SK-N-SH (cell line): ENCODE measurements at regions not wholly inside any gene's neighbourhood (a gene's known extent, or its start where the extent isn't known, plus 50 kb on each side); places are given as distances from the start of the nearest gene placed in this dataset.

Source experiments
- CTCF ChIA-PET: fragments of 300-600, 350-600 bp; formaldehyde crosslinking; extraction: SDS; loops from one replicate; lab custom pipeline; 2021; lab: Yijun Ruan, JAX
- POLR2A ChIA-PET: fragments of 350-600 bp; sonication (Branson Sonifier 250); formaldehyde crosslinking; extraction: SDS; loops from one replicate; lab custom pipeline; 2020; ENCODE audit warnings: antibody characterized with exemption, inconsistent platforms; lab: Yijun Ruan, JAX
- DNase-seq: peaks from one replicate; pipeline ENCODE4 v3.0.0; 2012
- H2AFZ ChIP-seq: fragments of 200-600 bp; sonication (generic); 2 replicates; pipeline ENCODE4 v1.8.1; 2016; ENCODE audit warnings: antibody characterized with exemption, mild to moderate bottlenecking, low read depth
- H3F3A ChIP-seq: fragments of 200-600 bp; sonication (generic); replicated peaks from 2 replicates; pipeline ENCODE3; 2016; ENCODE audit warnings: antibody characterized with exemption, mild to moderate bottlenecking; ENCODE audit not compliant: insufficient read depth
- H3K27ac ChIP-seq, 2 experiments: fragments of 200-500 bp in 1 of 2; fragments of 200-600 bp in 1 of 2; sonication (Bioruptor generic) in 1 of 2; sonication (generic), shearing (Covaris generic) in 1 of 2; 2 replicates each; pipeline versions ENCODE4 v1.5.1 to v1.6.1; 2014 to 2016; ENCODE audit warnings: low read depth in 2 of 2, inconsistent platforms in 1 of 2, low read length in 1 of 2, mild to moderate bottlenecking in 1 of 2, mixed read lengths in 1 of 2
- H3K27me3 ChIP-seq: fragments of 200-600 bp; sonication (generic), shearing (Covaris generic); 2 replicates; pipeline ENCODE4 v1.6.1; 2016; ENCODE audit warnings: mixed run types; ENCODE audit not compliant: insufficient read depth
- H3K36me3 ChIP-seq, 2 experiments: fragments of 200-500 bp in 1 of 2; fragments of 200-600 bp in 1 of 2; sonication (Bioruptor generic) in 1 of 2; sonication (generic) in 1 of 2; replicated peaks in 1 of 2; 2 replicates each; pipeline versions ENCODE3 to v1.5.1; 2014 to 2016; ENCODE audit warnings: low read length in 1 of 2, mild to moderate bottlenecking in 1 of 2; ENCODE audit not compliant: insufficient read depth in 2 of 2, control insufficient read depth in 1 of 2
- H3K4me1 ChIP-seq, 2 experiments: fragments of 200-500 bp in 1 of 2; fragments of 200-600 bp in 1 of 2; sonication (Bioruptor generic) in 1 of 2; sonication (generic), shearing (Covaris generic) in 1 of 2; 2 replicates each; pipeline versions ENCODE4 v1.5.1 to v1.6.1; 2014 to 2016; ENCODE audit warnings: low read depth in 1 of 2, low read length in 1 of 2, mixed run types in 1 of 2; ENCODE audit not compliant: insufficient read depth in 2 of 2, control insufficient read depth in 1 of 2
- H3K4me2 ChIP-seq: fragments of 200-600 bp; sonication (generic), shearing (Covaris generic); 2 replicates; pipeline ENCODE4 v1.6.1; 2017; ENCODE audit warnings: mixed run types
- H3K4me3 ChIP-seq, 2 experiments: fragments of 200-500 bp in 1 of 2; fragments of 200-600 bp in 1 of 2; sonication (Bioruptor generic) in 1 of 2; sonication (generic), shearing (Covaris generic) in 1 of 2; 2 replicates each; pipeline versions ENCODE4 v1.5.1 to v1.8.1; 2014 to 2016; ENCODE audit warnings: low read depth in 2 of 2, inconsistent platforms in 1 of 2, low read length in 1 of 2, mild to moderate bottlenecking in 1 of 2, mixed read lengths in 1 of 2, moderate library complexity in 1 of 2
- H3K79me2 ChIP-seq: fragments of 200-600 bp; sonication (generic); 2 replicates; pipeline ENCODE4 v1.8.1; 2017; ENCODE audit warnings: mild to moderate bottlenecking; ENCODE audit not compliant: insufficient read depth
- H3K9ac ChIP-seq: fragments of 200-600 bp; sonication (generic); 2 replicates; pipeline ENCODE4 v1.6.1; 2017; ENCODE audit warnings: mixed run types
- H3K9me2 ChIP-seq: fragments of 200-600 bp; sonication (generic); 2 replicates; pipeline ENCODE4 v1.6.1; 2017; ENCODE audit warnings: mixed run types
- H3K9me3 ChIP-seq: fragments of 200-600 bp; sonication (generic); 2 replicates; pipeline ENCODE4 v1.6.1; 2017; ENCODE audit warnings: mixed run types, mild to moderate bottlenecking, moderate library complexity
- H4K20me1 ChIP-seq: fragments of 200-600 bp; sonication (generic); 2 replicates; pipeline ENCODE4 v1.6.1; 2017; ENCODE audit warnings: mild to moderate bottlenecking, mixed run types; ENCODE audit not compliant: insufficient read depth
- CTCF ChIP-seq: fragments of 200-600 bp; sonication (generic); IDR thresholded peaks from 2 replicates; pipeline ENCODE4 v1.6.1; 2017; ENCODE audit warnings: antibody characterized with exemption, mild to moderate bottlenecking, moderate library complexity
- EZH2phosphoT487 ChIP-seq: fragments of 200-600 bp; sonication (generic); IDR thresholded peaks from 2 replicates; pipeline ENCODE4 v1.6.1; 2017; ENCODE audit warnings: low read depth, mixed run types, mild to moderate bottlenecking, antibody characterized with exemption, moderate library complexity, borderline replicate concordance
- FOXJ3 ChIP-seq: sonication (generic); formaldehyde crosslinking; IDR thresholded peaks from 2 replicates; pipeline ENCODE4 v1.5.1; 2020; ENCODE audit warnings: mild to moderate bottlenecking, missing genetic modification reagents
- MXI1 ChIP-seq: IDR thresholded peaks from 2 replicates; pipeline ENCODE4 v1.6.1; 2012; ENCODE audit warnings: mild to moderate bottlenecking, low read depth, low read length, improper control_type of control experiment
- PBX3 ChIP-seq: IDR thresholded peaks from 2 replicates; pipeline ENCODE4; 2012
- POLR2AphosphoS5 ChIP-seq: IDR thresholded peaks from 2 replicates; pipeline ENCODE4 v1.6.1; 2012; ENCODE audit warnings: low read depth, low read length
- SMC3 ChIP-seq: IDR thresholded peaks from 2 replicates; pipeline ENCODE4 v1.6.1; 2012; ENCODE audit warnings: low read depth, low read length, improper control_type of control experiment
- USF2 ChIP-seq: fragments of 150-350 bp; IDR thresholded peaks from 2 replicates; pipeline ENCODE4 v1.6.1; 2017; ENCODE audit warnings: antibody characterized with exemption, low read length, low read depth, borderline replicate concordance
- WGBS: methylation state at CpG from one replicate; pipeline ENCODE4 v1.1.6; 2017; ENCODE audit warnings: low lambda C conversion rate; 5-methylcytosine and 5-hydroxymethylcytosine counted together

- Histone ChIP-seq H3K4me3 (no peak overlapping the region), H3K4me2 (no peak overlapping the region), H3K79me2 (no peaks in the 10 kb centered on the region), H3K9me3 (no peaks in the 10 kb centered on the region), H3K36me3 (no peaks in the 10 kb centered on the region), H3K4me1 (no peaks in the 10 kb centered on the region), H3K27me3 (no peaks in the 10 kb centered on the region), H3K27ac (no peak overlapping the region), H4K20me1 (no peaks in the 10 kb centered on the region), H2AFZ (no peak overlapping the region), H3F3A (no peaks in the 10 kb centered on the region), H3K9ac (no peak overlapping the region), H3K9me2 (no peaks in the 10 kb centered on the region)
- DNase-seq = no peak
- CTCF ChIA-PET = interaction anchor here (1.2 to 1.6 kb wide), 2 partner anchors 103 to 148 kb away, joined by 3 to 4 read pairs; no protein-coding TSS in a partner anchor
- 80% methylated on average over 1 of the region's 1 CpG for WGBS
- TF ChIP-seq FOXJ3 (no peak), PBX3 (no peak), SMC3 (no peak), USF2 (no peak), CTCF (no peak), EZH2phosphoT487 (no peak)
- POLR2A ChIA-PET = no interaction called here
Observed at GRCh38 chr11:10918698-10919097, 60.8 kb upstream of the ZBED5 start.

- ChIA-PET POLR2A (no interaction called here), CTCF (interaction anchor here (1.6 kb wide), 1 partner anchor 148 kb away, joined by 4 read pairs; no protein-coding TSS in a partner anchor)
- DNase-seq = no peak
- H3K79me2 ChIP-seq = no peaks in the 10 kb centered on the region
- H3K27ac ChIP-seq = no peak overlapping the region
- TF ChIP-seq MXI1 (no peak), POLR2AphosphoS5 (no peak), USF2 (no peak), FOXJ3 (no peak)
- H3K9me3 ChIP-seq = no peaks in the 10 kb centered on the region
- H3K4me2 ChIP-seq = no peak overlapping the region
- no peak overlapping the region for H3K4me3 ChIP-seq
- 43% methylated on average over 1 of the region's 1 CpG for WGBS
- H3K27me3 ChIP-seq = no peaks in the 10 kb centered on the region
- no peaks in the 10 kb centered on the region for H3F3A ChIP-seq
- no peaks in the 10 kb centered on the region for H4K20me1 ChIP-seq
- no peak overlapping the region for H3K9ac ChIP-seq
- no peaks in the 10 kb centered on the region for H3K36me3 ChIP-seq
- H3K9me2 ChIP-seq = no peaks in the 10 kb centered on the region
- no peak overlapping the region for H2AFZ ChIP-seq
- no peaks in the 10 kb centered on the region for H3K4me1 ChIP-seq
Observed at GRCh38 chr11:10918275-10918674, 60.4 kb upstream of the ZBED5 start.
